ENCODE measurements at regions not wholly inside any gene's neighbourhood (a gene's known extent, or its start where the extent isn't known, plus 50 kb on each side); places are given as distances from the start of the nearest gene placed in this dataset.

- H3K4me1 ChIP-seq (ENCODE audit: insufficient read depth, low read length), result no peaks in the 10 kb centered on the region
- no peaks in the 10 kb centered on the region for H3K27me3 ChIP-seq (ENCODE audit: insufficient read depth, low read length)
- H3K9me3 ChIP-seq (ENCODE audit: low read depth, low read length), result no peaks in the 10 kb centered on the region
- no peak overlapping the region for H3K4me3 ChIP-seq (ENCODE audit: low read length)
Observed at GRCh38 chr2:12333293-12333692, 383.4 kb upstream of the TRIB2 start.

- Histone ChIP-seq H3K4me3 (ENCODE audit: low read length) (no peak overlapping the region), H3K9me3 (ENCODE audit: low read depth, low read length) (no peaks in the 10 kb centered on the region), H3K4me1 (ENCODE audit: insufficient read depth, low read length) (no peaks in the 10 kb centered on the region), H3K27me3 (ENCODE audit: insufficient read depth, low read length) (no peaks in the 10 kb centered on the region)
Observed at GRCh38 chr2:12334412-12334966, 382.2 kb upstream of the TRIB2 start.

GRCh38 chr2:12335131-12335530, 381.6 kb upstream of the TRIB2 start:
- H3K9me3 ChIP-seq (ENCODE audit: low read depth, low read length), result no peaks in the 10 kb centered on the region
- H3K4me3 ChIP-seq (ENCODE audit: low read length), result no peak overlapping the region
- H3K4me1 ChIP-seq (ENCODE audit: insufficient read depth, low read length), result no peaks in the 10 kb centered on the region
- H3K27me3 ChIP-seq (ENCODE audit: insufficient read depth, low read length), result no peaks in the 10 kb centered on the region

GRCh38 chr2:12335995-12336394, 380.7 kb upstream of the TRIB2 start:
- no peaks in the 10 kb centered on the region for H3K27me3 ChIP-seq (ENCODE audit: insufficient read depth, low read length)
- no peaks in the 10 kb centered on the region for H3K9me3 ChIP-seq (ENCODE audit: low read depth, low read length)
- no peaks in the 10 kb centered on the region for H3K4me1 ChIP-seq (ENCODE audit: insufficient read depth, low read length)
- no peak overlapping the region for H3K4me3 ChIP-seq (ENCODE audit: low read length)

- Histone ChIP-seq H3K27me3 (ENCODE audit: insufficient read depth, low read length) (no peaks in the 10 kb centered on the region), H3K9me3 (ENCODE audit: low read depth, low read length) (no peaks in the 10 kb centered on the region), H3K4me1 (ENCODE audit: insufficient read depth, low read length) (no peaks in the 10 kb centered on the region), H3K4me3 (ENCODE audit: low read length) (no peak overlapping the region)
Observed at GRCh38 chr2:12338946-12339697, 377.6 kb upstream of the TRIB2 start.

- Histone ChIP-seq H3K4me3 (ENCODE audit: low read length) (no peak overlapping the region), H3K27me3 (ENCODE audit: insufficient read depth, low read length) (no peaks in the 10 kb centered on the region)
Observed at GRCh38 chr2:12340164-12340563, 376.6 kb upstream of the TRIB2 start.

GRCh38 chr2:12341215-12341614, 375.5 kb upstream of the TRIB2 start:
- Histone ChIP-seq H3K9me3 (ENCODE audit: low read depth, low read length) (no peaks in the 10 kb centered on the region), H3K27me3 (ENCODE audit: insufficient read depth, low read length) (no peaks in the 10 kb centered on the region), H3K4me3 (ENCODE audit: low read length) (no peak overlapping the region), H3K4me1 (ENCODE audit: insufficient read depth, low read length) (no peaks in the 10 kb centered on the region)

More at GRCh38 chr2:12340164-12340563, 376.6 kb upstream of the TRIB2 start:
- H3K9me3 ChIP-seq (ENCODE audit: low read depth, low read length), result no peaks in the 10 kb centered on the region
- no peaks in the 10 kb centered on the region for H3K4me1 ChIP-seq (ENCODE audit: insufficient read depth, low read length)

GRCh38 chr2:12341920-12342319, 374.8 kb upstream of the TRIB2 start:
- Histone ChIP-seq H3K9me3 (ENCODE audit: low read depth, low read length) (no peaks in the 10 kb centered on the region), H3K4me1 (ENCODE audit: insufficient read depth, low read length) (no peaks in the 10 kb centered on the region), H3K4me3 (ENCODE audit: low read length) (no peak overlapping the region), H3K27me3 (ENCODE audit: insufficient read depth, low read length) (no peaks in the 10 kb centered on the region)

GRCh38 chr2:12343141-12343540, 373.6 kb upstream of the TRIB2 start:
- Histone ChIP-seq H3K4me1 (ENCODE audit: insufficient read depth, low read length) (no peaks in the 10 kb centered on the region), H3K9me3 (ENCODE audit: low read depth, low read length) (no peaks in the 10 kb centered on the region), H3K4me3 (ENCODE audit: low read length) (no peak overlapping the region), H3K27me3 (ENCODE audit: insufficient read depth, low read length) (no peaks in the 10 kb centered on the region)

GRCh38 chr2:12347066-12347493, 369.7 kb upstream of the TRIB2 start:
- Histone ChIP-seq H3K9me3 (ENCODE audit: low read depth, low read length) (no peaks in the 10 kb centered on the region), H3K4me3 (ENCODE audit: low read length) (no peak overlapping the region), H3K4me1 (ENCODE audit: insufficient read depth, low read length) (no peaks in the 10 kb centered on the region), H3K27me3 (ENCODE audit: insufficient read depth, low read length) (no peaks in the 10 kb centered on the region)

GRCh38 chr2:12348216-12348615, 368.5 kb upstream of the TRIB2 start:
- Histone ChIP-seq H3K27me3 (ENCODE audit: insufficient read depth, low read length) (no peaks in the 10 kb centered on the region), H3K4me3 (ENCODE audit: low read length) (no peak overlapping the region), H3K9me3 (ENCODE audit: low read depth, low read length) (no peaks in the 10 kb centered on the region), H3K4me1 (ENCODE audit: insufficient read depth, low read length) (no peaks in the 10 kb centered on the region)

GRCh38 chr2:12350821-12351220, 365.9 kb upstream of the TRIB2 start:
- no peaks in the 10 kb centered on the region for H3K4me1 ChIP-seq (ENCODE audit: insufficient read depth, low read length)
- no peaks in the 10 kb centered on the region for H3K9me3 ChIP-seq (ENCODE audit: low read depth, low read length)
- H3K27me3 ChIP-seq (ENCODE audit: insufficient read depth, low read length), result no peaks in the 10 kb centered on the region
- no peak overlapping the region for H3K4me3 ChIP-seq (ENCODE audit: low read length)

- no peaks in the 10 kb centered on the region for H3K4me1 ChIP-seq (ENCODE audit: insufficient read depth, low read length)
- H3K4me3 ChIP-seq (ENCODE audit: low read length), result no peak overlapping the region
- H3K27me3 ChIP-seq (ENCODE audit: insufficient read depth, low read length), result no peaks in the 10 kb centered on the region
Observed at GRCh38 chr2:12352889-12353288, 363.8 kb upstream of the TRIB2 start.

GRCh38 chr2:12361506-12361905, 355.2 kb upstream of the TRIB2 start:
- Histone ChIP-seq H3K4me3 (ENCODE audit: low read length) (no peak overlapping the region), H3K4me1 (ENCODE audit: insufficient read depth, low read length) (no peaks in the 10 kb centered on the region), H3K9me3 (ENCODE audit: low read depth, low read length) (no peaks in the 10 kb centered on the region), H3K27me3 (ENCODE audit: insufficient read depth, low read length) (no peaks in the 10 kb centered on the region)

More at GRCh38 chr2:12352889-12353288, 363.8 kb upstream of the TRIB2 start:
- H3K9me3 ChIP-seq (ENCODE audit: low read depth, low read length), result no peaks in the 10 kb centered on the region

- Histone ChIP-seq H3K9me3 (ENCODE audit: low read depth, low read length) (no peaks in the 10 kb centered on the region), H3K4me1 (ENCODE audit: insufficient read depth, low read length) (no peaks in the 10 kb centered on the region), H3K4me3 (ENCODE audit: low read length) (no peak overlapping the region), H3K27me3 (ENCODE audit: insufficient read depth, low read length) (no peaks in the 10 kb centered on the region)
Observed at GRCh38 chr2:12363138-12363537, 353.6 kb upstream of the TRIB2 start.

- Histone ChIP-seq H3K9me3 (ENCODE audit: low read depth, low read length) (no peaks in the 10 kb centered on the region), H3K27me3 (ENCODE audit: insufficient read depth, low read length) (no peaks in the 10 kb centered on the region), H3K4me1 (ENCODE audit: insufficient read depth, low read length) (no peaks in the 10 kb centered on the region), H3K4me3 (ENCODE audit: low read length) (no peak overlapping the region)
Observed at GRCh38 chr2:12363569-12363968, 353.2 kb upstream of the TRIB2 start.

Measured in mononuclear cell (primary cell).